GM23248 (cell line): ENCODE measurements at regions not wholly inside any gene's neighbourhood (a gene's known extent, or its start where the extent isn't known, plus 50 kb on each side); places are given as distances from the start of the nearest gene placed in this dataset.

Source experiments
- EZH2 ChIP-seq: fragments of 200-600 bp; sonication (generic); IDR thresholded peaks from 2 replicates; pipeline ENCODE4 v1.6.1; 2018; ENCODE audit warnings: antibody characterized with exemption, mild to moderate bottlenecking; ENCODE audit not compliant: insufficient read depth, poor library complexity, severe bottlenecking
- EZH2phosphoT487 ChIP-seq: fragments of 200-600 bp; sonication (generic); IDR thresholded peaks from 2 replicates; pipeline ENCODE4 v1.6.1; 2018; ENCODE audit warnings: antibody characterized with exemption, moderate library complexity, mild to moderate bottlenecking, low read depth; ENCODE audit not compliant: insufficient read depth

GRCh38 chr15:59906046-59906445 lies 98.1 kb upstream of the FOXB1 start:
- TF ChIP-seq EZH2phosphoT487 (no peak), EZH2 (no peak)
